ENCODE measurements at regions not wholly inside any gene's neighbourhood (a gene's known extent, or its start where the extent isn't known, plus 50 kb on each side); places are given as distances from the start of the nearest gene placed in this dataset.

GRCh38 chr6:80720824-80721223 lies 614.4 kb downstream of the BCKDHB start:
- TF ChIP-seq CTCF (IDR thresholded peaks at IDR 0.05) (no peak), POLR2AphosphoS5 (IDR thresholded peaks at IDR 0.05; ENCODE audit: low read depth, low read length) (no peak)
